Neural cell (in vitro differentiated cells): ENCODE measurements at regions not wholly inside any gene's neighbourhood (a gene's known extent, or its start where the extent isn't known, plus 50 kb on each side); places are given as distances from the start of the nearest gene placed in this dataset.

ENCODE experiments used
- CTCF ChIP-seq: fragments of 450-650 bp; IDR thresholded peaks from 2 replicates; pipeline ENCODE4 v1.5.1; 2014; ENCODE audit warnings: antibody characterized with exemption, mild to moderate bottlenecking, moderate library complexity; ENCODE audit not compliant: poor library complexity, severe bottlenecking
- EZH2 ChIP-seq: fragments of 200-600, 300-800 bp; shearing (Covaris generic), sonication (generic); IDR thresholded peaks from 2 replicates; pipeline ENCODE4 v1.6.1; 2014; ENCODE audit warnings: antibody characterized with exemption, low read length, borderline replicate concordance, mild to moderate bottlenecking; ENCODE audit not compliant: insufficient read depth, poor library complexity, severe bottlenecking
- POLR2AphosphoS5 ChIP-seq: IDR thresholded peaks from 2 replicates; pipeline ENCODE4 v1.6.1; 2012
- REST ChIP-seq: IDR thresholded peaks from 2 replicates; pipeline ENCODE4 v1.6.1; 2012; ENCODE audit warnings: borderline replicate concordance

- TF ChIP-seq CTCF = no peak
- no peak for TF ChIP-seq REST
- no peak for TF ChIP-seq EZH2
- TF ChIP-seq POLR2AphosphoS5 = no peak
Measured at GRCh38 chrX:45472968-45473367, 272.3 kb upstream of the DIPK2B start.
